Body of pancreas (tissue), 4 donors: ENCODE measurements at regions not wholly inside any gene's neighbourhood (a gene's known extent, or its start where the extent isn't known, plus 50 kb on each side); places are given as distances from the start of the nearest gene placed in this dataset.

Experiments
- ATAC-seq: fragments of 150-250 bp; one replicate; pipeline ENCODE4 v1.9.1; 2016
- DNase-seq, 4 donors: peaks; one replicate each; pipeline ENCODE4 v3.0.0-alpha.2; 2019
- H3K27ac ChIP-seq, 4 donors: fragments of 200-600 bp; sonication (generic); 1 replicate in 3 of 4; 2 replicates in 1 of 4; pipeline versions ENCODE4 v1.5.1 to v1.6.1; 2016 to 2019; ENCODE audit warnings: mild to moderate bottlenecking in 1 of 4, mixed read lengths in 1 of 4, moderate library complexity in 1 of 4
- H3K27me3 ChIP-seq, 2 donors: fragments of 200-600 bp; sonication (generic); one replicate each; pipeline ENCODE4 v1.6.0; 2016; ENCODE audit warnings: mild to moderate bottlenecking in 1 of 2
- H3K36me3 ChIP-seq, 2 donors: fragments of 200-600 bp; sonication (generic); replicated peaks in 1 of 2; 2 replicates each; pipeline ENCODE4 v1.5.1; 2016; ENCODE audit warnings: low read depth in 2 of 2; ENCODE audit not compliant: insufficient read depth in 1 of 2
- H3K4me1 ChIP-seq: fragments of 200-600 bp; sonication (generic); one replicate; pipeline ENCODE4 v1.6.0; 2016
- H3K4me3 ChIP-seq, 2 donors: fragments of 200-600 bp; sonication (generic); 1 replicate in 1 of 2; 2 replicates in 1 of 2; pipeline ENCODE4 v1.5.1; 2016 to 2019
- H3K9me3 ChIP-seq, 3 donors: fragments of 200-600 bp; sonication (generic); 1 replicate in 2 of 3; 2 replicates in 1 of 3; pipeline ENCODE4 v1.5.1; 2016
- CTCF ChIP-seq, 7 experiments: fragments of 450-650 bp in 4 of 7; fragments of 200-600 bp in 3 of 7; sonication (generic) in 3 of 7; IDR thresholded peaks; one replicate each; pipeline ENCODE4 v1.5.1; 2016 to 2019; ENCODE audit warnings: antibody characterized with exemption in 7 of 7
- POLR2A ChIP-seq, 3 donors: fragments of 450-650 bp; IDR thresholded peaks; one replicate each; pipeline ENCODE4 v1.6.1; 2016; ENCODE audit warnings: antibody characterized with exemption in 3 of 3, mild to moderate bottlenecking in 2 of 3
- WGBS, 2 donors: methylation state at CpG; one replicate each; pipeline ENCODE4 v1.1.5; 2017; 5-methylcytosine and 5-hydroxymethylcytosine counted together
- intact Hi-C: fragments of 100-400 bp; cut with DNase I; formaldehyde crosslinking; loops from one replicate; pipeline ENCODE4 v1.15.1; 2023

DNA sequence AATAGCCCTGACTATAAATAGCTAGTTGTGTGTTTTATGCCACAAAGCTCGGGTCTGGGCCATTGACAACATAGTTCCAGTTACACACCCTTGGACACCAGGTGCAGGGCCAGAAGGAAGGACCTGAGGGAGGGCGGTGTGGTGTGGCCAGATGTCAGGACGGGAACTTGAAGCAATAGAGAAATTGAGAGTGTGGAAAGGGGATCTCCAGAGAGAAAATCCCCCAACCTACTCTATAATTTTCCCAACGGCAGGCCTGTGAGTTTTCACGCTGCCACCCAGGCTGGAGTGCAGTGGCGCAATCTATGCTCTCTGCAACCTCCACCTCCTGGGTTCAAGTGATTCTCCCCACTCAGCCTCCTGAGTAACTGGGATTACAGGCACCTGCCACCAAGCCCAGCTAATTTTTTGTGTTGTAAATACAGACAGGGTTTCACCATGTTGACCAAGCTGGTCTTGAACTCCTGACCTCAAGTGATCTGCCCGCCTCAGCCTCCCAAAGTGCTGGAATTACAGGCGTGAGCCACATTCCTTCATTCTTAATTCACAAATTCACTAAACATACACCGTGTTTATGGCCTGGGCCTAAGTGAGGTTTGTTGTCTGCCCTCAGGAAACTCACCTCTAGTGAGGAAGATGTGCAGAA lies 70.8 kb upstream of the KLF13 start:
- Histone ChIP-seq H3K27me3 (no peaks in the 10 kb centered on the region), H3K4me1 (no peaks in the 10 kb centered on the region), H3K9me3 (no peaks in the 10 kb centered on the region), H3K4me3 (no peak overlapping the region), H3K27ac (no peak overlapping the region), H3K36me3 (no peaks in the 10 kb centered on the region)
- intact Hi-C loops = no loop called here
- ATAC-seq (no peak), DNase-seq (no peak)
- TF ChIP-seq CTCF (IDR thresholded peaks at IDR 0.05) (no peak), POLR2A (IDR thresholded peaks at IDR 0.05) (no peak)
- WGBS, 2 donors = 63 to 82% methylated on average over 9 of the region's 9 CpGs

- no peaks in the 10 kb centered on the region for H3K36me3 ChIP-seq
- ATAC-seq (no peak), DNase-seq (no peak)
- no peak for TF ChIP-seq POLR2A (IDR thresholded peaks at IDR 0.05)
- intact Hi-C loops = no loop called here
- H3K4me3 ChIP-seq = no peak overlapping the region
- H3K27me3 ChIP-seq = no peaks in the 10 kb centered on the region
- H3K9me3 ChIP-seq = no peaks in the 10 kb centered on the region
- H3K27ac ChIP-seq = no peak overlapping the region
- WGBS, 2 donors = 75 to 78% methylated on average over 7 to 11 of the region's 11 CpGs
- H3K4me1 ChIP-seq = no peaks in the 10 kb centered on the region
Measured at GRCh38 chr15:31256378-31257265, 70.0 kb upstream of the KLF13 start.

GRCh38 chr15:31257286-31257685 lies 69.3 kb upstream of the KLF13 start:
- DNase-seq (no peak), ATAC-seq (no peak)
- intact Hi-C loops = no loop called here
- H3K9me3 ChIP-seq = no peaks in the 10 kb centered on the region
- WGBS, 2 donors = 65 to 86% methylated on average over 1 of the region's 1 CpG
- no peak overlapping the region for H3K4me3 ChIP-seq
- TF ChIP-seq POLR2A (IDR thresholded peaks at IDR 0.05) = no peak
- TF ChIP-seq CTCF (IDR thresholded peaks at IDR 0.05) = no peak
- no peaks in the 10 kb centered on the region for H3K36me3 ChIP-seq
- H3K27me3 ChIP-seq = no peaks in the 10 kb centered on the region
- H3K4me1 ChIP-seq = no peaks in the 10 kb centered on the region
- H3K27ac ChIP-seq = no peak overlapping the region

DNA sequence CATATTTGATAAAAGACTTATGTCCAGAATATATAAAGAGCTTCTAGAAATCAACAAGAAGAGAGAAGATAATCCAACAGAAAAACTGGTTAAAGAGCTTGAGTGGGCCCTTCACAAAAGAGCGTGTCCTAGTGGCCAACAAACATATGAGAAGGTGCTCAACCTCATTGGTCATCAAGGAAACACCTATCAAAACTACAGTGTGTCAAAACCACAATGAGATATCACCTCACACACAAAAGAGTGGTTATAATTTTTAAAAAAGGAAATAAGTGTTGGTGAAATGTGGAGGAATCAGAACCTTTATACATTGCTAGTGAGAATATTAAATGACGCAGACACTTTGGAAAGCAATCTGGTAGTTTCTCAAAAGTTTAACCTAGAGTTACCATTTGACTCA lies 68.4 kb upstream of the KLF13 start:
- H3K9me3 ChIP-seq = no peaks in the 10 kb centered on the region
- ATAC-seq (no peak), DNase-seq (no peak)
- H3K4me1 ChIP-seq = peaks cover 3% of the 10 kb centered on the region
- H3K27me3 ChIP-seq = no peaks in the 10 kb centered on the region
- no peaks in the 10 kb centered on the region for H3K36me3 ChIP-seq
- intact Hi-C loops = no loop called here
- no peak for TF ChIP-seq CTCF (IDR thresholded peaks at IDR 0.05)
- TF ChIP-seq POLR2A (IDR thresholded peaks at IDR 0.05) = no peak
- no peak overlapping the region for H3K4me3 ChIP-seq
- H3K27ac ChIP-seq = no peak overlapping the region
- 96 to 98% methylated on average over 2 of the region's 2 CpGs for WGBS, 2 donors

DNA sequence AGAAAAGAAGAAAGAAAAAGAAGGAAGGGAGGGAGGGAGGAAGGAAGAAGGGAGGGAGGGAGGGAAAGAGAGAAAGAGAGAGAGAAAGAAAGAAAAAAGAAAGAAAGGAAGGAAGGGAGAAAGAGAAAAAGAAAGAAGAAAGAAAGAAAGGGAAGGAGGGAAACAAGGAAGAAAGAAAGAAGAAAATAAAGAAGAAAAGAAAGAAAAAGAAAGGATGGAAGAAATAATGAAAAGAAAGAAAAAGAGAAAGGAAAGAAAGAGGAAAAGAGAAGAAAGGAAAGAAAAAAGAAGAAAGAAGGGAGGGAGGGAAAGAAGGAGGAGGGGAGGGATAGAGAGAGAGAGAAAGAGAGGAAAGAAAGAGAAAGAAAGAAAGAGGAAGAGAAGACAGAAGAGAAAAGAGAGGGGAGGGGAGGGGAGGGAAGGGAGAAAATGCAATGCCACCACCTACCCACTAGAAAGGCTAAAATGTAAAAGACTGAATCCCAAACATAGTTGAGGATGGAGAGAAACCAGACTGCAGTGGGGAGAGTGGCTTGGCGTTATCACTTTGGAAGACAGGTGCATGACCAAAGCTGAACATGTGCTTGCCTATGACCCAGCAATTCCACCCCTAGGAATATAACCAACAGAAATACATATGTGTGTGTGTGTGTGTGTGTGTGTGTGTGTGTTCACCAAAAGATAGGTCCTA lies 66.9 kb upstream of the KLF13 start:
- ATAC-seq (no peak), DNase-seq (no peak)
- H3K27me3 ChIP-seq = no peaks in the 10 kb centered on the region
- no peaks in the 10 kb centered on the region for H3K9me3 ChIP-seq
- 88 to 89% methylated on average over 1 of the region's 1 CpG for WGBS, 2 donors
- peaks cover 18% of the 10 kb centered on the region for H3K4me1 ChIP-seq
- intact Hi-C loops = no loop called here
- no peaks in the 10 kb centered on the region for H3K36me3 ChIP-seq
- no peak overlapping the region for H3K4me3 ChIP-seq
- H3K27ac ChIP-seq = no peak overlapping the region
- TF ChIP-seq CTCF (IDR thresholded peaks at IDR 0.05) (no peak), POLR2A (IDR thresholded peaks at IDR 0.05) (no peak)
